ENCODE measurements at regions not wholly inside any gene's neighbourhood (a gene's known extent, or its start where the extent isn't known, plus 50 kb on each side); places are given as distances from the start of the nearest gene placed in this dataset.
A peak's percentile ranks its signal among the peaks of the same experiment; 100 is the strongest.

DNA sequence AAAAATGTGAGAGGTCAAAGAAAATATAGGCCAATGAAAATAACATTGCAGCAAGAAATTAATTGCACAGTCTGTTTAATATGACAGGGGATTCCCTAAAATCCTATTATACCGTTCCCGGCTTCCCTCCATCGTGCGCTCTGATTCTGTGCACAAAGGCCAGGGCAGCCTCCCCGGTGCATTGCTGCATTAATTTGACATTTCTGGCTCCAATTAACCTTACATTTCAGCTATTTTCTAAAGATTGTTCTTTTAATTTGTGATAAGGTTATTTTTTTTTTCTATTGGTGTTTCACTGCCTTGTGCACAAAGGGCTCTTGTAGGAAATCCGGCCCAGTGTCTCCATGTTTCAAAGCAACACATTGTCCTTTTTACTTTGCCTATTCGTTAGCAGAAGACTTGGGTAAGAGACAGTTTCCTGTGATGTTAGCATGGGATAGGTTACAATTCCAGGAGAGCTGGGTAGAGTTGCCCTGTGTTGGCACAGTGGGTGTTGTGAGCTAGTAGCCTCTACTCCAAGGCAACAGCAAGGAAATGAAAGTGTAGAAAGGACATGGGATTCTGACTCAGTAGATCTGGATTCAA lies 257.3 kb upstream of the IGF1R start:
- no peak for DNase-seq

GRCh38 chr15:98391568-98391967 lies 256.8 kb upstream of the IGF1R start:
- peak; percentile 12 for DNase-seq

GRCh38 chr15:98393471-98393870 lies 254.9 kb upstream of the IGF1R start:
- no peak for DNase-seq

DNA sequence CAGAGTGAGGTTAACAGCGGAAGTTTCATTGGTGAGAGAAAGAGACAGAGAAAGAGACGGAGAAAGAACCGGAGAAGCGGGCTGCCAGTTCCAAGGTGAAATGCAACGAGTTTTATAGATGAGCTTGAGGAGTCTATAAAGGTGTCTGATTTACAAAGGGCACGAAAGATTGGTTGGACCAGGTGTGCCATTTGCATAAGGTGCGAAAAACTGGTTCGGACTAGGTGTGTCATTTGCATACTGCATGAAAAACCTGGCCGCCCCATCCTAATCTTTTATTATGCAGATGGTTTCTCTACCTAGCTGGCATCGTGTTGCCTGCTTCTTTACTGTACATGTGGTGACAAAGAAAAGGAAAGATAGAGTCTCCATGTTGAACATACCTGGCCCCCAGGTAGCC lies 253.8 kb upstream of the IGF1R start:
- DNase-seq, result no peak

GRCh38 chr15:98395974-98396610 lies 252.2 kb upstream of the IGF1R start:
- DNase-seq, result peak; percentile 2

GRCh38 chr15:98397419-98397818 lies 250.9 kb upstream of the IGF1R start:
- peak; percentile 46 for DNase-seq

- DNase-seq, result peak; percentile 6
Observed at GRCh38 chr15:98398056-98398455, 250.3 kb upstream of the IGF1R start.

GRCh38 chr15:98398886-98399285 lies 249.5 kb upstream of the IGF1R start:
- no peak for DNase-seq

GRCh38 chr15:98400120-98400519 lies 248.2 kb upstream of the IGF1R start:
- DNase-seq, result no peak

DNA sequence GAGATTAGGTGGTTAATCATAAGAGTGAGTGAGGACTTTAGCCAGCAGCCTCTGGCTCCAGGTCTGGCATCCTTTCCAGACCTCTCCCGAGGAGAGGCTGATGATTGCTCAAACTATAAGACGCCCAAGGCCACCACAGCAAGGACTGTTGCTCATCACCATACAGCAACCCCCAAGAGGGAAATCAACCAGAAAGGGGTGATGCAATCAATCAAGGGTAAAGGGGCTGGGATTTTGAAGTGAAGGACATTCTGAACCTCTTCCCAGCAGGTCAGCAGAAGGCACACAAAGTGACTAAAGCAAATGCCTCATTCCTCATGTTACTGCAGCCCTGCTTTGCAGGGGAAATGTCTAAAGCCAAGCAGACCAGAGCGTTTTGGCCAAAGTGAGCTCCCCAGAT lies 247.3 kb upstream of the IGF1R start:
- DNase-seq, result no peak

GRCh38 chr15:98402486-98402885 lies 245.9 kb upstream of the IGF1R start:
- DNase-seq, result peak; percentile 0

DNA sequence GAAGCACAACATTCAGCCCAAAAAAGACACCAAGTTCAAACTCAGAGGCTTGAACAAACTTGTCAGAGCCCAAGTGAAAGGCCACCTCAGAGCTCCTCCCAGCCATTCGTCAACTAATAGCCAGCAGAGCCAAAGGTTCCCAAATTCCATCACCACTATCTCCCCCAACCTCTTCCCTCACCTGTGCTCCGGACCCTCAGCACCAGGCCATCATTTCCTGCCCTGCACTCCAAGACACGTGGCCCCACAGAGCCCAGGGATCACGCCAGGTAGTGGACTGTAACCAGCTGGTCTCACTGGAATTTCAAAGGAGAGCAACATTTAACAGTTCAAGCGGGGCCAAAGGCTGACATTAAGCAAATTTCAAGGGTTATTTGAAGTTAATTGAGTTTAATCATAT lies 245.2 kb upstream of the IGF1R start:
- no peak for DNase-seq

GRCh38 chr15:98403569-98403968 lies 244.8 kb upstream of the IGF1R start:
- DNase-seq, result no peak

DNA sequence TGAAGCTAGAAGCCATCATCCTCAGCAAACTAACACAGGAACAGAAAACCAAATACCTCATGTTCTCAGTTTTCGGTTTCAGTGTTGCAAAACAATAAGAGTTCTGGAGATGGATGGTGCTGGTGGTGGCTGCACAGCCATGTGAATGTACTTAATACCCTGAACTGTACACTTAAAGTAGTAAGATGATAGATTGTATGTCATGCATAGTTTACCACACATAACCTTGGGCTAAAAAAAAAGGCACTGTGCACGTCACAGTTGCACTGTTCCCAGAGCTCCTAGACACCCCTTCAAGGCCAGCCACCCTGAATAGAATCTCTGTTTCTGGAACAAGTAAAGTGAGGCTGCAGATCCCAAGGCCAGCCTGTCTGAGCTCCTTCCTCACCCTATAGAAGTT lies 243.3 kb upstream of the IGF1R start:
- no peak for DNase-seq

GRCh38 chr15:98408231-98408630 lies 240.1 kb upstream of the IGF1R start:
- DNase-seq, result no peak

DNA sequence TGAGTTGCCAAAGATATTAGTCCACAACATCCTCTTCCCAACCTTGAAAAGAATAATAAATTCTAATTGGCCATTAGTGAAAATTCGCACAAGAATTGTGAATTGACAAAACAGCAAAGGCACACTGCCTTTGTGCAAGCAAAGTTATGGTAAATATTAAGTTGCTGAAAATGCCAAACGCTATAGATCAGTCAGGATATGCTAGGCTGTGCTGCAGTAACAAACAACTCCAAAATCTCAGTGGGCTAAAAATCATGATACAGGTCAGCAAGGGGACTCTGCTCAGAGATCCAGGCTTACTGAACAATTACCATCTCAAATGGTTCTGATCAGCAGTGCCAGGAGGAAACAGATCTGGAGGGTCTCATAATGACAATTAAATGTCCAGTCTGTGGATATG lies 238.0 kb upstream of the IGF1R start:
- DNase-seq, result no peak

GRCh38 chr15:98412852-98413251 lies 235.5 kb upstream of the IGF1R start:
- DNase-seq, result no peak

GRCh38 chr15:98413933-98414546 lies 234.3 kb upstream of the IGF1R start:
- no peak for DNase-seq

DNA sequence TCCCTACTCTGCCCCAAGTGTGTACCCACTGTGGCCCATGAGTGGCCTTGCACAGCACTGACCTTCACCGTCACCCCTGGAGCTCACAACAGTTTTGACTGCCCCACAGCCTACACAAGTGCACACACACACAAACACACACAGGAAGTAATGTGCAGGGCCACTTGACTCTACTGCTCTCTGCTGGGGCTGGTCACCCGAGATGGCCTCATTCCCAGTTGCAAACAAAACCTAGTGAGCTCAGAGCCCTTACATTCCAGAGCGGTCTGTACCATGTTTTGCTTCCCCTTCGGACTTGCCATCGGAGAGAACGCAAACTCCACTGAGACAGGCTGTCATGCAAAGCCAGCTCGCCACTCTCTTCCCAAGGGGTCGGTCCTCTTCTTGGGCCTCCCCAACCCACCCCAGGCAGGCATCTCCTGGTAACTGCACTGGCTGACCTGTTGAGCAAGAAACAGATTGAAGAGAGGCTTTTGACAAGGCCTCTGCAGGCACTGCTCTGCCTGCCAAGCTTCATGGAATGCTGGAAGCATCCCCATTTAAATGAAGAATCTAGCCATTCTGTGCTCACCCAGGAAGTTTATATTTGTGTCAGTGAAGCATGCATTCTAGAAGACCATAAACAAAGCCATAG lies 232.0 kb upstream of the IGF1R start:
- DNase-seq, result no peak

GRCh38 chr15:98417346-98417745 lies 231.0 kb upstream of the IGF1R start:
- no peak for DNase-seq

GRCh38 chr15:98418122-98418521 lies 230.2 kb upstream of the IGF1R start:
- no peak for DNase-seq

- no peak for DNase-seq
Observed at GRCh38 chr15:98419173-98419780, 229.1 kb upstream of the IGF1R start.

GRCh38 chr15:98420837-98421236 lies 227.5 kb upstream of the IGF1R start:
- DNase-seq, result no peak

Measured in right forelimb (tissue), 1 donor.